PC-9 (cell line): ENCODE measurements at regions not wholly inside any gene's neighbourhood (a gene's known extent, or its start where the extent isn't known, plus 50 kb on each side); places are given as distances from the start of the nearest gene placed in this dataset.

Experiments used
- CTCF ChIP-seq: fragments of 200-600 bp; sonication (generic); conservative IDR thresholded peaks from 2 replicates; pipeline ENCODE4 v1.6.1; 2017; ENCODE audit warnings: mixed run types, antibody characterized with exemption, mild to moderate bottlenecking, moderate library complexity
- EZH2 ChIP-seq: fragments of 200-600 bp; sonication (generic); IDR thresholded peaks from 2 replicates; pipeline ENCODE4 v1.8.0; 2017; ENCODE audit warnings: antibody characterized with exemption, low read depth

DNA sequence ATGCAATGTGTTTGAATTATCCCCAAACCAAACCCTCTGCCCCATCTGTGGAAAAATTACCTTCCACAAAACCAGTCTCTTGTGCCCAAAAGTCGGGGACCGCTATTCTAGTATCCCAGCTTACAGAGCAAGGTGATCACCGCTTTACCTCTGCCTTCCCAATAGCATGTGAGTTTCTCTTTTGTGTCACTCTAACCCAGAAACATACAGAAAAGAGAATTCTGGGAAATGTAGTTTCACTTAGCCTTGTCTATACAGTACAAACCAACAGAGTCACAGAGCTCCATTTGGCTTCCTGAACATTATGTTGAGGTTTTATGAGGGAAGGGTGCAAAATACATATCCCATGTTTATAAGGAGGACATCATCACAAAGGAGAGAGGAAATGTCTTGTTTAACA, 260.3 kb upstream of the MINDY3 start:
- TF ChIP-seq CTCF, result no peak
- TF ChIP-seq EZH2, result no peak
